ENCODE measurements at regions not wholly inside any gene's neighbourhood (a gene's known extent, or its start where the extent isn't known, plus 50 kb on each side); places are given as distances from the start of the nearest gene placed in this dataset.

DNA sequence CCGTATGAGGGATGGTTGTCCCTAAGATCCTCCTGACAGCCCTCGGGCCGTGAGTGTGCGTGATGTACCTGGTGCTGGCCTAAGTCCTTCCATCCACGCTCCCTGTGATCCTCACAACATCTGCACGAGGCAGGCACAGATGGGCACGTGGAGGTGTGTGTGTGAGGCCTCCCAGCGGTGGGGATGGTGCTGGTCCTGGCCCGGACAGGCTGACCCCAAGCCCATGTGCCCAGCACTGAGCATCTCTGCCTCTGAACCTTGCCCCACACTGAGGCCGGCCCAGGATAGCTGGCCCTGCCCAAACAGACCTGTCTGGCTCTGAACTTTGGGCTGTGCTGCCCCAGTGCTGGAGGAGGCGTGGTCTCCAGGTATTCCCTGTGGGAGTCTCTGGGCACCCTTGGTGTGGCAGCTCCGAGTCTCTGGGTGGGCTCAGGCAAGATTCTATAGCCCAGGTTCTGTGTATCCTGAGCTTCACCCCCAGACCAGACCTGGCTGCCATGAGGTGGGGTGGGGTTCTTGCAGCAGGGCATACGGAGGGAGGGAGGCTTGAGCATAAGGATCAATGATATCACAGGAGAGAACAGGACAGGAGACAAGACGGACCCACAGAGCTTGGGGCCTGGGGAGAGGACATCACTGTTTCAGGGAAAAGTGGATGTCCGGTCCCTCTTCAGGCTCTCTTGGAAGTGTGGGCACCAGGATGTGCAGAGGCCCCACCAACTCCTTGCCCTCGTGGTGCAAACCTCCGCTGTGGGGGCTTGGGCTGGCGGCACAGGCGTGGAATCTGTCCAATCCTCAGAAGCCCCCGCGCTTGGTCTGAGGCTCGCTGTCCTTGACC is 881.8 kb downstream of the BRD1 start:
- Histone ChIP-seq H3K9me3 (ENCODE audit: control insufficient read depth, insufficient read depth, low read depth, low read length) (no peaks in the 10 kb centered on the region), H3K27me3 (ENCODE audit: control insufficient read depth, insufficient read depth, low read length) (no peaks in the 10 kb centered on the region; the same call in 1 of the 2 replicates), H3K36me3 (ENCODE audit: control insufficient read depth, insufficient read depth, low read length) (no peaks in the 10 kb centered on the region), H3K4me3 (ENCODE audit: low read depth in 2 of 2, low read length in 2 of 2) (no peak overlapping the region), H3K27ac (ENCODE audit: low read length) (no peak overlapping the region), H3K4me1 (ENCODE audit: control insufficient read depth, insufficient read depth, low read length) (no peaks in the 10 kb centered on the region)
- in situ Hi-C loops (cut with HindIII; ENCODE audit: low pct_unique_long_range_greater_than_20kb, low sequenced_read_pairs) = no loop called here
- intact Hi-C loops (cut with micrococcal nuclease; ENCODE audit: unreplicated experiment) = no loop called here
- ATAC-seq (no peak), DNase-seq (ENCODE audit: low read depth, low spot score) (no peak)
- ChIA-PET CTCF (no interaction called here), POLR2A (no interaction called here)
- BruUV-seq (replicated peaks) = no TSS peak
- TF ChIP-seq SIN3A (IDR thresholded peaks at IDR 0.05; ENCODE audit: borderline replicate concordance, insufficient read depth, low read depth, low read length) (no peak), POLR2AphosphoS5 (IDR thresholded peaks at IDR 0.05; ENCODE audit: low read depth, low read length) (no peak), TCF7L2 (IDR thresholded peaks at IDR 0.05; ENCODE audit: low read depth, low read length) (no peak)
- TF ChIP-seq, protein P1, sequence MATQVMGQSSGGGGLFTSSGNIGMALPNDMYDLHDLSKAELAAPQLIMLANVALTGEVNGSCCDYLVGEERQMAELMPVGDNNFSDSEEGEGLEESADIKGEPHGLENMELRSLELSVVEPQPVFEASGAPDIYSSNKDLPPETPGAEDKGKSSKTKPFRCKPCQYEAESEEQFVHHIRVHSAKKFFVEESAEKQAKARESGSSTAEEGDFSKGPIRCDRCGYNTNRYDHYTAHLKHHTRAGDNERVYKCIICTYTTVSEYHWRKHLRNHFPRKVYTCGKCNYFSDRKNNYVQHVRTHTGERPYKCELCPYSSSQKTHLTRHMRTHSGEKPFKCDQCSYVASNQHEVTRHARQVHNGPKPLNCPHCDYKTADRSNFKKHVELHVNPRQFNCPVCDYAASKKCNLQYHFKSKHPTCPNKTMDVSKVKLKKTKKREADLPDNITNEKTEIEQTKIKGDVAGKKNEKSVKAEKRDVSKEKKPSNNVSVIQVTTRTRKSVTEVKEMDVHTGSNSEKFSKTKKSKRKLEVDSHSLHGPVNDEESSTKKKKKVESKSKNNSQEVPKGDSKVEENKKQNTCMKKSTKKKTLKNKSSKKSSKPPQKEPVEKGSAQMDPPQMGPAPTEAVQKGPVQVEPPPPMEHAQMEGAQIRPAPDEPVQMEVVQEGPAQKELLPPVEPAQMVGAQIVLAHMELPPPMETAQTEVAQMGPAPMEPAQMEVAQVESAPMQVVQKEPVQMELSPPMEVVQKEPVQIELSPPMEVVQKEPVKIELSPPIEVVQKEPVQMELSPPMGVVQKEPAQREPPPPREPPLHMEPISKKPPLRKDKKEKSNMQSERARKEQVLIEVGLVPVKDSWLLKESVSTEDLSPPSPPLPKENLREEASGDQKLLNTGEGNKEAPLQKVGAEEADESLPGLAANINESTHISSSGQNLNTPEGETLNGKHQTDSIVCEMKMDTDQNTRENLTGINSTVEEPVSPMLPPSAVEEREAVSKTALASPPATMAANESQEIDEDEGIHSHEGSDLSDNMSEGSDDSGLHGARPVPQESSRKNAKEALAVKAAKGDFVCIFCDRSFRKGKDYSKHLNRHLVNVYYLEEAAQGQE (IDR thresholded peaks at IDR 0.05; ENCODE audit: insufficient read depth in 1 of 2, low read depth in 2 of 2, low read length in 1 of 2) = no peak
- TF ChIP-seq, protein P2, sequence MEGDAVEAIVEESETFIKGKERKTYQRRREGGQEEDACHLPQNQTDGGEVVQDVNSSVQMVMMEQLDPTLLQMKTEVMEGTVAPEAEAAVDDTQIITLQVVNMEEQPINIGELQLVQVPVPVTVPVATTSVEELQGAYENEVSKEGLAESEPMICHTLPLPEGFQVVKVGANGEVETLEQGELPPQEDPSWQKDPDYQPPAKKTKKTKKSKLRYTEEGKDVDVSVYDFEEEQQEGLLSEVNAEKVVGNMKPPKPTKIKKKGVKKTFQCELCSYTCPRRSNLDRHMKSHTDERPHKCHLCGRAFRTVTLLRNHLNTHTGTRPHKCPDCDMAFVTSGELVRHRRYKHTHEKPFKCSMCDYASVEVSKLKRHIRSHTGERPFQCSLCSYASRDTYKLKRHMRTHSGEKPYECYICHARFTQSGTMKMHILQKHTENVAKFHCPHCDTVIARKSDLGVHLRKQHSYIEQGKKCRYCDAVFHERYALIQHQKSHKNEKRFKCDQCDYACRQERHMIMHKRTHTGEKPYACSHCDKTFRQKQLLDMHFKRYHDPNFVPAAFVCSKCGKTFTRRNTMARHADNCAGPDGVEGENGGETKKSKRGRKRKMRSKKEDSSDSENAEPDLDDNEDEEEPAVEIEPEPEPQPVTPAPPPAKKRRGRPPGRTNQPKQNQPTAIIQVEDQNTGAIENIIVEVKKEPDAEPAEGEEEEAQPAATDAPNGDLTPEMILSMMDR (IDR thresholded peaks at IDR 0.05) = no peak

DNA sequence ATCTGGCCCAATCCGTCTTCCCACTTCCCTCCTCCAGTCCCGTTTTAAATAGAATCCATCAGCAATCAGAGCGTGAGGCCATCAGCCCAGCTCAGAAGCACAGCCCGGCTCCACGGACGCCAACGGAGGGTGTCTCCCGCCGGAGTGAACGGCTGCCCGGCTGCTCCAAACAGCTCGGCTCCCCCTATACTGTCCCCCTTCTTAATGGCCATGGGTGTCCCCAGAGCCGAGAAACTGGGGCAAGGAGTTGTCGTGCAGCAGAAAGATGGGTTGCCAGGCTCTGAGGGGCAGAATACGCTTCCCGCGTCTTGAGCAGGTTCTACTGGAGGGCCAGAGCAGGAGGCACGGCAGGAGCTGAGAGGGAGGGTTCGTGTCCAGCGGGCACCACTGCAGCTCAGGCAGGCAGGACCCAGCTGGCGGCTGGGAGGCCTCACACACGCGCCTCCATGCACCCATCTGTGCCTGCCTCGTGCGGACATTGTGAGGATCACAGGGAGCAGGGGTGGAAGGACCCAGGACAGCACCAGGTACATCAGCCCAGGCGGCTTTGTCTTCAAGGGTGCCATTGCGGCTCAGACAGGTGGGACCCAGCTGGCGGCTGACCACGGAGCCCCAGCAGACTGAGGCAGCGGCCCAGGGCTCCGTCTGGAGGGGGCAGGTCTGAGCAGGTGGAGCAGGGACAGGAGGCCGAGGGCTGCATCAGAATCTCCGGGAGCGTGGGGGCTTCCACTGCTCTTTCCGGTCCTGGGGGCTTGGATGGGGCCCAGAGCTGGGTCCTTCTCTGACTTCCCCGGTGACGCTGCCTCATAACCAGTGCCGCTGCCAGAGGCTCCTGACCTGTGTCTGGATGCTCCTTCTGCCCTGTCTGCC is 882.7 kb downstream of the BRD1 start:
- in situ Hi-C loops (cut with HindIII; ENCODE audit: low pct_unique_long_range_greater_than_20kb, low sequenced_read_pairs) (no loop called here), intact Hi-C loops (cut with micrococcal nuclease; ENCODE audit: unreplicated experiment) (no loop called here)
- Histone ChIP-seq H3K36me3 (ENCODE audit: control insufficient read depth, insufficient read depth, low read length) (no peaks in the 10 kb centered on the region), H3K9me3 (ENCODE audit: control insufficient read depth, insufficient read depth, low read depth, low read length) (no peaks in the 10 kb centered on the region), H3K4me1 (ENCODE audit: control insufficient read depth, insufficient read depth, low read length) (no peaks in the 10 kb centered on the region), H3K4me3 (ENCODE audit: low read depth in 2 of 2, low read length in 2 of 2) (no peak overlapping the region), H3K27me3 (ENCODE audit: control insufficient read depth, insufficient read depth, low read length) (no peaks in the 10 kb centered on the region; the same call in 1 of the 2 replicates), H3K27ac (ENCODE audit: low read length) (no peak overlapping the region)
- TF ChIP-seq TCF7L2 (IDR thresholded peaks at IDR 0.05; ENCODE audit: low read depth, low read length) (no peak), POLR2AphosphoS5 (IDR thresholded peaks at IDR 0.05; ENCODE audit: low read depth, low read length) (no peak)
- TF ChIP-seq, protein P1 (IDR thresholded peaks at IDR 0.05; ENCODE audit: insufficient read depth in 1 of 2, low read depth in 2 of 2, low read length in 1 of 2) = no peak
- POLR2A ChIA-PET = no interaction called here
- CTCF ChIA-PET = interaction anchor here (0.6 kb wide), 1 partner anchor 776 kb away, joined by 5 read pairs; no protein-coding TSS in a partner anchor
- BruUV-seq (replicated peaks) = no TSS peak
- ATAC-seq (no peak), DNase-seq (ENCODE audit: low read depth, low spot score) (no peak)

Data from Panc1 (cell line).